Fibroblast of villous mesenchyme (primary cell): ENCODE measurements at regions not wholly inside any gene's neighbourhood (a gene's known extent, or its start where the extent isn't known, plus 50 kb on each side); places are given as distances from the start of the nearest gene placed in this dataset.

Source experiments
- DNase-seq: peaks from one replicate; pipeline ENCODE4 v3.0.0-alpha.2; 2010; ENCODE audit warnings: low read depth
- H3K4me3 ChIP-seq: 2 replicates; pipeline ENCODE4 v1.5.1; 2011; ENCODE audit warnings: low read depth, mild to moderate bottlenecking, low read length
- TF ChIP-seq, protein P1 (sequence below): IDR thresholded peaks from 2 replicates; pipeline ENCODE4 v1.5.1; 2012; ENCODE audit warnings: low read depth, mild to moderate bottlenecking, low read length; ENCODE audit not compliant: insufficient read depth

DNA sequence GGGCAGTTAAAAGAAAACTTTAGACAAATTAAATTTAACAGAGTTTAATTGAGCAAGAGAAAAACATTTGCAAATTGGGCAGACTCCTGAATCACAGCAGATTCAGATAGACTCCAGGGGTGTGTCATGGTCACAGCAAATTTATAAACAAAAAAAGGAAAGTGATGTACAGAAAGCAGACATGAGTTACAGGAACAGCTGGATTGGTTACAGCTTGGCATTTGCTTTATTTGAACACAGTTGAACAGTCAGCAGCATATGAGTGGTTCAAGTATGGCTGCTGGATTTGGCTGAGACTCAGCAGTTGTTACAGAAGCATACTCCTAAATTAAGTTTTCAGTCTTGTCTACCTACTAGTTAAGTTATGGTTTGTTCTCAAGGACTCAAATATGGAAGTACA is 82.3 kb upstream of the NYAP2 start:
- TF ChIP-seq, protein P1, sequence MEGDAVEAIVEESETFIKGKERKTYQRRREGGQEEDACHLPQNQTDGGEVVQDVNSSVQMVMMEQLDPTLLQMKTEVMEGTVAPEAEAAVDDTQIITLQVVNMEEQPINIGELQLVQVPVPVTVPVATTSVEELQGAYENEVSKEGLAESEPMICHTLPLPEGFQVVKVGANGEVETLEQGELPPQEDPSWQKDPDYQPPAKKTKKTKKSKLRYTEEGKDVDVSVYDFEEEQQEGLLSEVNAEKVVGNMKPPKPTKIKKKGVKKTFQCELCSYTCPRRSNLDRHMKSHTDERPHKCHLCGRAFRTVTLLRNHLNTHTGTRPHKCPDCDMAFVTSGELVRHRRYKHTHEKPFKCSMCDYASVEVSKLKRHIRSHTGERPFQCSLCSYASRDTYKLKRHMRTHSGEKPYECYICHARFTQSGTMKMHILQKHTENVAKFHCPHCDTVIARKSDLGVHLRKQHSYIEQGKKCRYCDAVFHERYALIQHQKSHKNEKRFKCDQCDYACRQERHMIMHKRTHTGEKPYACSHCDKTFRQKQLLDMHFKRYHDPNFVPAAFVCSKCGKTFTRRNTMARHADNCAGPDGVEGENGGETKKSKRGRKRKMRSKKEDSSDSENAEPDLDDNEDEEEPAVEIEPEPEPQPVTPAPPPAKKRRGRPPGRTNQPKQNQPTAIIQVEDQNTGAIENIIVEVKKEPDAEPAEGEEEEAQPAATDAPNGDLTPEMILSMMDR: no peak
- no peak overlapping the region for H3K4me3 ChIP-seq
- no peak for DNase-seq

DNA sequence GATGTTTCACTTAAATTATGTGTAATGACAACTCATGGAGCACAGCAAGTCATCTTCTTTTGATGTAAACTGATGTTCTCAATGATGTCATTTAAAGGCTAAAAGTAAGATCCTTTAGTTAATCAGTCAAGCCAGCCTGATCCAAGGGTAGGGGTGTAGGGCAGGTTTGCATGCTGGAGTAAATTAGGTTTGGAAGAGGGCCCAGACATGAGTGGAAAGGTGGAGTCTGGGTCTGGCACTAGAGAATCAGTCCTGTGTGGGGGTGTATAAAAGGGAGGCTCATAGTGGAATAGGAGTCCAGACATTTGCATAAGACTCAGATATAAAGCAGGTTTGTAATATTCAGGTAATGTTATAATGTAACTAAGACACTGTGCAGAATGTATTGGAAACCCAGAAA is 88.8 kb upstream of the NYAP2 start:
- no peak for DNase-seq
- TF ChIP-seq, protein P1: no peak
- no peak overlapping the region for H3K4me3 ChIP-seq

DNA sequence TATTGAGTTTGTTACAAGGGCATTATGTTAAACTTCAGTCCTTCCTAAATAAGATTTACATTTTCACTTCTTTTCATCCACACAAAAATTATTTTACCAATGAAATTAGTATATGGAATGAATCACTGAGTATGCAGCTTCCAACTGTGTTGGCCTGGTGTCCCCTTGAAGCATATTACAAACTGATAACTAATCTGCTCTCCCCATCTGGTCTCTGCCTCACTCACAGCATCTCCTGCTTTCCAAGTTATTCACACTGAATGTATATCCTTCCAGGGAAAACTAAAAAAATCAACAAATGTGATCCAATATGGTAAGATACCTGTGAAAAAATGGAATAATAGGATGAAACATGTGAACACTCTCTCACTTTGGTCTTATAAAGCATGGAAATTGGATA is 90.0 kb upstream of the NYAP2 start:
- TF ChIP-seq, protein P1: no peak
- H3K4me3 ChIP-seq: no peak overlapping the region
- no peak for DNase-seq

DNA sequence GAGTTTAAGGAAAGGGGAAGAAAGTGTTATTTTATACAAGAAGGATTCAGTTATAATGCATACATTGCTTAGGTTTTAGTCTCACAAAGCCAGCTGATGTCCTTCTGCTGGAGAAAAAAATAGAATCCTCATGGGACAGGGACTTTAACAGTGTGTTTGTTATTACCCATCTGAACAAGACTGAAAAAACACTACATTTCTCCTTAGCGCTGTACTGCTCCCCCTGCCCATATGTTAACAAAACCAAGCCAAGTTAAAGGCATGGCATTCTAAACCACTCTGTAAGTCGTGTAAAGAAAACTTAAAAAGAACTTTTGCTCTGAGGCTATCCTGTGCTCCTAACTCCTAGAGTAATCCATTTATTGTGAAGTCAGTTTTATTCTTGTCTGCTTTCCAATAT is 102.6 kb upstream of the NYAP2 start:
- no peak overlapping the region for H3K4me3 ChIP-seq
- TF ChIP-seq, protein P1: no peak
- DNase-seq: no peak

DNA sequence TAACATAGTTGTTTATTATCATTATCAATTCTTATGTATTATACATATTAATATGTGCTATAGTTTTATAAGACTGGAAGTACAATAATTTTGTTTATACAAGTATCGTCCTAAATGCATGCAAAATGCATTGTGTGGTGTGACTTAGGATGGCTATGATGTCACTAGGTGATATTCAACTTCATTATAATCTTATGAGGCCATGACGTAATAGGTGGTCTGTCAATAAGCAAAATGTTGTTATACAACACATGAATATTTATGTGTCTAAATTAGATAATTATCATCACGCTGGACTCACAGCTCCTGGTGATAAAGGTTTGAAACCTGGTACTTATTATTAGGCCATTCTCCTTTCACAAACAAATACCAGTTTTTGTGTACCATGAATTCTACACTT is 104.4 kb upstream of the NYAP2 start:
- DNase-seq: no peak
- no peak overlapping the region for H3K4me3 ChIP-seq
- TF ChIP-seq, protein P1: no peak

DNA sequence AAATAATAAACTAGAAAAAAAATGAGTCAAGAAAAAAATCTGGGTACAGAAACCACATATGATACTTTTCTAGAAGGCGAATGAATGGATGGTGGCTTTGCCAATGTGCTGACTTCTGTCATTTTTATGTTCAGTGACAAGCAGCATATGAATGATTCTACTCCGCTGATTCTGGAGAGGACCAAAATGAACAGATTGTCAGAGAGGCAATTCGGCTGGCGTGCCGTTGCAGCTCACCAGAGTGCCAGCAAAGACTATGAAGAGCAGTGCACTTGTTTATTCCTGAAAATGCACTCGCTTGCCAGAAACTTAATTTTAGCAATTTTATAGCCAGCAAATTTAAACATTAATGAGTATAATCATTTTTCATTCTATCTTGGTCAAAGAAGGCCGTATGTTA is 105.9 kb upstream of the NYAP2 start:
- DNase-seq: no peak
- H3K4me3 ChIP-seq: no peak overlapping the region
- TF ChIP-seq, protein P1: no peak

DNA sequence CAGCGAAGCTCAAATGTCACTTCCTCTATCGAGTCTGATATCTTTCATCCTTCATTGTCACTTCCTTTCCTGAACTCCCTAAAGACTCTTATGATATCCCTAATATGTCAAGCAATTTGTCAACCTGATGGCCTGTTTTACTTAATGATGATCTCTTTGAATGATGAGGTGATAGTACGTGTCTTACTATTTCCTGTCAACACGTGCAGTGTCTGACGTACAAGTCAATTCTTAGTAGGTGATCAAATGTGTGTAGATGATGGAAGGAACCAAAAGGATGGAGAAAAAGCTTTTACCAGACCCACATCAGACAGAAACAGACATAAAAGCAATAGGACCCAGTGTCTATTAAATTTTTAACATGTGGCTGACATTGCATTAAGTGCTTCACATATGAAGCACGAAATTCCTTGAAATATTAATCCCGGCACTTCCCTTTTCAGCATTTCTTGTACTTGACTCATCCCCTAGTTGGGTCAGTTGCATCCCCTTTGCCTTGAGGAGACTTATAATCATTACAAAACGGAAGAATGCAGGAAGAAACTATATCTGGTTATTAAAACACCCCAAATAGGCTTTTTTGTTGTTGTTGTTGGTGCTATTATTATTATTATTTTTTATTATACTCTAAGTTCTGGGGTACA is 108.6 kb upstream of the NYAP2 start:
- TF ChIP-seq, protein P1: no peak
- no peak for DNase-seq
- H3K4me3 ChIP-seq: no peak overlapping the region
